ENCODE measurements at regions not wholly inside any gene's neighbourhood (a gene's known extent, or its start where the extent isn't known, plus 50 kb on each side); places are given as distances from the start of the nearest gene placed in this dataset.

- TF ChIP-seq, protein P1, sequence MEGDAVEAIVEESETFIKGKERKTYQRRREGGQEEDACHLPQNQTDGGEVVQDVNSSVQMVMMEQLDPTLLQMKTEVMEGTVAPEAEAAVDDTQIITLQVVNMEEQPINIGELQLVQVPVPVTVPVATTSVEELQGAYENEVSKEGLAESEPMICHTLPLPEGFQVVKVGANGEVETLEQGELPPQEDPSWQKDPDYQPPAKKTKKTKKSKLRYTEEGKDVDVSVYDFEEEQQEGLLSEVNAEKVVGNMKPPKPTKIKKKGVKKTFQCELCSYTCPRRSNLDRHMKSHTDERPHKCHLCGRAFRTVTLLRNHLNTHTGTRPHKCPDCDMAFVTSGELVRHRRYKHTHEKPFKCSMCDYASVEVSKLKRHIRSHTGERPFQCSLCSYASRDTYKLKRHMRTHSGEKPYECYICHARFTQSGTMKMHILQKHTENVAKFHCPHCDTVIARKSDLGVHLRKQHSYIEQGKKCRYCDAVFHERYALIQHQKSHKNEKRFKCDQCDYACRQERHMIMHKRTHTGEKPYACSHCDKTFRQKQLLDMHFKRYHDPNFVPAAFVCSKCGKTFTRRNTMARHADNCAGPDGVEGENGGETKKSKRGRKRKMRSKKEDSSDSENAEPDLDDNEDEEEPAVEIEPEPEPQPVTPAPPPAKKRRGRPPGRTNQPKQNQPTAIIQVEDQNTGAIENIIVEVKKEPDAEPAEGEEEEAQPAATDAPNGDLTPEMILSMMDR (IDR thresholded peaks at IDR 0.05) = no peak
- no peak for TF ChIP-seq EZH2phosphoT487 (IDR thresholded peaks at IDR 0.05)
- no peak for TF ChIP-seq EZH2 (IDR thresholded peaks at IDR 0.05)
These were observed 690.9 kb downstream of the NXPH1 start for GRCh38 chr7:9124320-9124719.
